ENCODE measurements at regions not wholly inside any gene's neighbourhood (a gene's known extent, or its start where the extent isn't known, plus 50 kb on each side); places are given as distances from the start of the nearest gene placed in this dataset.

GRCh38 chr5:98416541-98416940 is 356.9 kb upstream of the RGMB start:
- TF ChIP-seq CTCF (IDR thresholded peaks at IDR 0.05; ENCODE audit: low read depth, low read length, missing input control) (no peak), REST (IDR thresholded peaks at IDR 0.05) (no peak), JUND (IDR thresholded peaks at IDR 0.05) (no peak)

All from liver (tissue), 3 donors.